ENCODE measurements at regions not wholly inside any gene's neighbourhood (a gene's known extent, or its start where the extent isn't known, plus 50 kb on each side); places are given as distances from the start of the nearest gene placed in this dataset.

GRCh38 chr5:110345623-110346022 is 380.8 kb downstream of the TMEM232 start:
- peaks cover 3% of the 10 kb centered on the region for H3K27me3 Mint-ChIP-seq (ENCODE audit: insufficient read depth, low read depth, poor library complexity)
- Histone ChIP-seq H3K4me3 (no peak overlapping the region), H4K20me1 (replicated peaks; ENCODE audit: insufficient read depth) (no peaks in the 10 kb centered on the region), H3K27ac (ENCODE audit: low read depth) (no peak overlapping the region), H3F3A (replicated peaks; ENCODE audit: low read depth) (no peaks in the 10 kb centered on the region), H3K36me3 (ENCODE audit: insufficient read depth) (no peaks in the 10 kb centered on the region), H3K79me2 (replicated peaks; ENCODE audit: insufficient read depth) (no peaks in the 10 kb centered on the region), H3K4me1 (ENCODE audit: insufficient read depth) (no peaks in the 10 kb centered on the region), H3K4me2 (no peak overlapping the region), H3K9me2 (ENCODE audit: insufficient read depth) (no peaks in the 10 kb centered on the region), H2AFZ (no peak overlapping the region), H3K27me3 (ENCODE audit: insufficient read depth) (no peaks in the 10 kb centered on the region)
- TF ChIP-seq CREB1 (CRISPR knock-in tag; IDR thresholded peaks at IDR 0.05; ENCODE audit: low read depth) (no peak), REST (IDR thresholded peaks at IDR 0.05; ENCODE audit: unreplicated experiment) (no peak), EZH2 (IDR thresholded peaks at IDR 0.05; ENCODE audit: low read depth, unreplicated experiment) (no peak), POLR2AphosphoS5 (IDR thresholded peaks at IDR 0.05; ENCODE audit: low read depth) (no peak), NANOG (IDR thresholded peaks at IDR 0.05; ENCODE audit: borderline replicate concordance) (no peak), JUNB (IDR thresholded peaks at IDR 0.05; ENCODE audit: unreplicated experiment) (no peak), CTCF (conservative IDR thresholded peaks at IDR 0.05; ENCODE audit: low read depth in 2 of 2) (no peak), ZNF331 (CRISPR knock-in tag; IDR thresholded peaks at IDR 0.05; ENCODE audit: low read depth) (no peak), ETS1 (IDR thresholded peaks at IDR 0.05) (no peak), ZNF114 (CRISPR knock-in tag; IDR thresholded peaks at IDR 0.05) (no peak), EZH2phosphoT487 (IDR thresholded peaks at IDR 0.05; ENCODE audit: unreplicated experiment) (no peak), STAT1 (IDR thresholded peaks at IDR 0.05; ENCODE audit: unreplicated experiment) (no peak), ZNF462 (CRISPR knock-in tag; IDR thresholded peaks at IDR 0.05) (no peak)
- ATAC-seq (no peak), DNase-seq (ENCODE audit: low spot score) (no peak)
- H3K4me1 Mint-ChIP-seq, result peaks cover 2% of the 10 kb centered on the region; the same call in 2 of the 3 replicates
- no peak overlapping the region for H3K4me3 Mint-ChIP-seq
- H3K9me3 Mint-ChIP-seq, result no peaks in the 10 kb centered on the region
- H3K36me3 Mint-ChIP-seq (ENCODE audit: low read depth), result no peaks in the 10 kb centered on the region
- H3K27ac Mint-ChIP-seq, result no peak overlapping the region

Data from GM23338 (cell line).